Naive thymus-derived CD4-positive, alpha-beta T cell (primary cell): ENCODE measurements at regions not wholly inside any gene's neighbourhood (a gene's known extent, or its start where the extent isn't known, plus 50 kb on each side); places are given as distances from the start of the nearest gene placed in this dataset.

Experiments used
- ATAC-seq: fragments of 150-1000 bp; cut with Tn5 transposase; 2 replicates; pipeline ENCODE4 v1.10.0; 2021; ENCODE audit warnings: mild to moderate bottlenecking, moderate library complexity
- CTCF ChIA-PET: fragments of 350-600 bp; sonication (Branson Sonifier 250); formaldehyde crosslinking; loops from one replicate; lab custom pipeline; 2021; ENCODE audit warnings: antibody characterized with exemption; lab: Charles Lee
- POLR2A ChIA-PET: fragments of 350-600 bp; sonication (Branson Sonifier 250); formaldehyde crosslinking; loops from one replicate; lab custom pipeline; 2021; ENCODE audit warnings: antibody characterized with exemption, inconsistent platforms; lab: Charles Lee
- DNase-seq, 9 donors: peaks; one replicate each; pipeline versions ENCODE4 v3.0.0 to v3.0.0-alpha.2; 2020 to 2022; ENCODE audit warnings: mixed read lengths in 1 of 9
- H3K27ac ChIP-seq: one replicate; pipeline ENCODE4 v1.7.0; 2013; ENCODE audit warnings: mild to moderate bottlenecking, low read depth, low read length, moderate library complexity
- H3K27me3 ChIP-seq, 2 donors: one replicate each; pipeline ENCODE4 v1.7.0; 2013; ENCODE audit warnings: low read length in 2 of 2, mild to moderate bottlenecking in 2 of 2, moderate library complexity in 2 of 2; ENCODE audit not compliant: control insufficient read depth in 2 of 2, insufficient read depth in 2 of 2
- H3K36me3 ChIP-seq, 3 experiments: 1 replicate in 2 of 3; 2 replicates in 1 of 3; pipeline ENCODE4 v1.7.0; 2013; ENCODE audit warnings: low read length in 3 of 3, mild to moderate bottlenecking in 3 of 3, moderate library complexity in 1 of 3; ENCODE audit not compliant: insufficient read depth in 3 of 3, control insufficient read depth in 2 of 3
- H3K4me1 ChIP-seq, 2 donors: one replicate each; pipeline ENCODE4 v1.7.0; 2013; ENCODE audit warnings: low read length in 2 of 2, mild to moderate bottlenecking in 2 of 2, moderate library complexity in 1 of 2; ENCODE audit not compliant: control insufficient read depth in 2 of 2, insufficient read depth in 2 of 2
- H3K4me3 ChIP-seq: 2 replicates; pipeline ENCODE4 v1.7.0; 2013; ENCODE audit warnings: mild to moderate bottlenecking, low read length
- H3K9me3 ChIP-seq, 3 experiments: 1 replicate in 2 of 3; 2 replicates in 1 of 3; pipeline ENCODE4 v1.7.0; 2013; ENCODE audit warnings: low read length in 3 of 3; ENCODE audit not compliant: control insufficient read depth in 2 of 3
- H3K27ac Mint-ChIP-seq, 9 donors: one replicate each; pipeline ENCODE4 v1.8.0; 2020 to 2022; ENCODE audit warnings: mixed read lengths in 9 of 9, mild to moderate bottlenecking in 8 of 9, moderate library complexity in 5 of 9, inconsistent platforms in 2 of 9
- H3K27me3 Mint-ChIP-seq, 5 donors: one replicate each; pipeline ENCODE4 v1.8.0; 2021 to 2022; ENCODE audit warnings: mixed read lengths in 5 of 5, mild to moderate bottlenecking in 1 of 5
- H3K36me3 Mint-ChIP-seq, 5 donors: one replicate each; pipeline ENCODE4 v1.8.0; 2020 to 2022; ENCODE audit warnings: mixed read lengths in 5 of 5, mild to moderate bottlenecking in 3 of 5, inconsistent platforms in 1 of 5
- H3K4me1 Mint-ChIP-seq, 7 donors: one replicate each; pipeline ENCODE4 v1.8.0; 2020 to 2022; ENCODE audit warnings: mixed read lengths in 7 of 7, mild to moderate bottlenecking in 3 of 7, inconsistent platforms in 1 of 7
- H3K4me3 Mint-ChIP-seq, 10 donors: one replicate each; pipeline ENCODE4 v1.8.0; 2020 to 2022; ENCODE audit warnings: mild to moderate bottlenecking in 10 of 10, mixed read lengths in 10 of 10, moderate library complexity in 6 of 10, inconsistent platforms in 2 of 10
- H3K9me3 Mint-ChIP-seq, 11 donors: one replicate each; pipeline ENCODE4 v1.8.0; 2020 to 2022; ENCODE audit warnings: mixed read lengths in 11 of 11, mild to moderate bottlenecking in 4 of 11, inconsistent platforms in 1 of 11, moderate library complexity in 1 of 11
- intact Hi-C, 2 donors: fragments of 100-400 bp; cut with micrococcal nuclease; formaldehyde crosslinking; loops; one replicate each; pipeline ENCODE4 v1.15.1; 2023

- no peak overlapping the region for H3K27ac ChIP-seq
- H3K9me3 ChIP-seq = peaks cover 0 to 12% (median 0%) of the 10 kb centered on the region in 3 experiments
- no peaks in the 10 kb centered on the region for H3K4me1 ChIP-seq
- no peak overlapping the region for H3K27ac Mint-ChIP-seq
- no peak for DNase-seq
- peaks cover 0 to 28% (median 18%) of the 10 kb centered on the region in 11 donors for H3K9me3 Mint-ChIP-seq
- H3K4me3 Mint-ChIP-seq = no peak overlapping the region
- H3K4me3 ChIP-seq = no peak overlapping the region
- H3K27me3 ChIP-seq = no peaks in the 10 kb centered on the region
- H3K36me3 Mint-ChIP-seq = peaks cover 0 to 9% (median 3%) of the 10 kb centered on the region in 5 donors
- peaks cover 0 to 7% (median 0%) of the 10 kb centered on the region in 5 donors for H3K27me3 Mint-ChIP-seq
- intact Hi-C loops = no loop called here
- ChIA-PET CTCF (no interaction called here), POLR2A (no interaction called here)
- peaks cover 0 to 5% (median 0%) of the 10 kb centered on the region in 7 donors for H3K4me1 Mint-ChIP-seq
- H3K36me3 ChIP-seq = no peaks in the 10 kb centered on the region
- ATAC-seq = no peak
Observed at GRCh38 chr12:38144601-38145436, 171.8 kb upstream of the ALG10B start.

GRCh38 chr12:38149395-38150073 lies 167.0 kb upstream of the ALG10B start:
- Histone ChIP-seq H3K4me1 (no peaks in the 10 kb centered on the region), H3K27ac (no peak overlapping the region), H3K36me3 (no peaks in the 10 kb centered on the region), H3K4me3 (no peak overlapping the region), H3K9me3 (peaks cover 0 to 12% (median 0%) of the 10 kb centered on the region in 3 experiments), H3K27me3 (no peaks in the 10 kb centered on the region)
- CTCF ChIA-PET = no interaction called here
- POLR2A ChIA-PET = no interaction called here
- H3K4me3 Mint-ChIP-seq = no peak overlapping the region
- ATAC-seq (no peak), DNase-seq (no peak)
- H3K27me3 Mint-ChIP-seq = peaks cover 0 to 28% (median 0%) of the 10 kb centered on the region in 5 donors
- H3K4me1 Mint-ChIP-seq = peaks cover 0 to 5% (median 0%) of the 10 kb centered on the region in 7 donors
- no peak overlapping the region for H3K27ac Mint-ChIP-seq
- intact Hi-C loops = no loop called here
- peaks cover 0 to 28% (median 18%) of the 10 kb centered on the region in 11 donors for H3K9me3 Mint-ChIP-seq
- peaks cover 0 to 9% (median 3%) of the 10 kb centered on the region in 5 donors for H3K36me3 Mint-ChIP-seq

- Histone ChIP-seq H3K27ac (no peak overlapping the region), H3K27me3 (no peaks in the 10 kb centered on the region), H3K4me1 (no peaks in the 10 kb centered on the region), H3K9me3 (peaks cover 0 to 3% (median 0%) of the 10 kb centered on the region in 3 experiments), H3K4me3 (no peak overlapping the region), H3K36me3 (no peaks in the 10 kb centered on the region)
- peaks cover 0 to 8% (median 2%) of the 10 kb centered on the region in 5 donors for H3K36me3 Mint-ChIP-seq
- H3K9me3 Mint-ChIP-seq = peaks cover 0 to 22% (median 14%) of the 10 kb centered on the region in 11 donors
- intact Hi-C loops = no loop called here
- CTCF ChIA-PET = no interaction called here
- no peak for ATAC-seq
- POLR2A ChIA-PET = no interaction called here
- DNase-seq = no peak
- H3K4me3 Mint-ChIP-seq = no peak overlapping the region
- peaks cover 0 to 28% (median 0%) of the 10 kb centered on the region in 5 donors for H3K27me3 Mint-ChIP-seq
- H3K27ac Mint-ChIP-seq = no peak overlapping the region
- peaks cover 0 to 5% (median 0%) of the 10 kb centered on the region in 7 donors for H3K4me1 Mint-ChIP-seq
Observed at GRCh38 chr12:38151991-38152700, 164.4 kb upstream of the ALG10B start.

GRCh38 chr12:38152816-38153736 lies 163.5 kb upstream of the ALG10B start:
- Histone ChIP-seq H3K27me3 (no peaks in the 10 kb centered on the region), H3K36me3 (no peaks in the 10 kb centered on the region), H3K4me3 (no peak overlapping the region), H3K4me1 (no peaks in the 10 kb centered on the region), H3K9me3 (no peaks in the 10 kb centered on the region), H3K27ac (no peak overlapping the region)
- Mint-ChIP-seq H3K9me3 (peaks cover 0 to 14% (median 8%) of the 10 kb centered on the region in 11 donors), H3K4me1 (peaks cover 0 to 3% (median 0%) of the 10 kb centered on the region in 7 donors), H3K27ac (no peak overlapping the region), H3K27me3 (peaks cover 0 to 28% (median 0%) of the 10 kb centered on the region in 5 donors), H3K4me3 (no peak overlapping the region), H3K36me3 (peaks cover 0 to 3% (median 0%) of the 10 kb centered on the region in 5 donors)
- POLR2A ChIA-PET = no interaction called here
- no peak for DNase-seq
- CTCF ChIA-PET = no interaction called here
- ATAC-seq = no peak
- intact Hi-C loops = no loop called here

- Mint-ChIP-seq H3K9me3 (peaks cover 0 to 10% (median 4%) of the 10 kb centered on the region in 11 donors), H3K27me3 (peaks cover 0 to 28% (median 0%) of the 10 kb centered on the region in 5 donors), H3K4me1 (peaks cover 0 to 1% (median 0%) of the 10 kb centered on the region in 7 donors), H3K4me3 (no peak overlapping the region), H3K36me3 (no peaks in the 10 kb centered on the region), H3K27ac (no peak overlapping the region)
- Histone ChIP-seq H3K4me1 (no peaks in the 10 kb centered on the region), H3K4me3 (no peak overlapping the region), H3K9me3 (no peaks in the 10 kb centered on the region), H3K36me3 (no peaks in the 10 kb centered on the region), H3K27ac (no peak overlapping the region), H3K27me3 (no peaks in the 10 kb centered on the region)
- ChIA-PET POLR2A (no interaction called here), CTCF (no interaction called here)
- intact Hi-C loops = no loop called here
- ATAC-seq = no peak
- no peak for DNase-seq
Observed at GRCh38 chr12:38153737-38154061, 162.9 kb upstream of the ALG10B start.
